Chondrocyte (in vitro differentiated cells): ENCODE measurements at regions not wholly inside any gene's neighbourhood (a gene's known extent, or its start where the extent isn't known, plus 50 kb on each side); places are given as distances from the start of the nearest gene placed in this dataset.

ENCODE experiments used
- DNase-seq: peaks from one replicate; pipeline ENCODE4 v3.0.0; 2021; ENCODE audit warnings: mixed read lengths, low spot score
- H3K27ac Mint-ChIP-seq: one replicate; pipeline ENCODE4 v1.8.0; 2021; ENCODE audit warnings: mild to moderate bottlenecking, moderate library complexity, mixed read lengths; ENCODE audit not compliant: unreplicated experiment
- H3K27me3 Mint-ChIP-seq: 2 replicates; pipeline ENCODE4 v1.8.0; 2021; ENCODE audit warnings: low read depth, mixed read lengths
- H3K36me3 Mint-ChIP-seq: 2 replicates; pipeline ENCODE4 v1.8.0; 2021; ENCODE audit warnings: low read depth, mixed read lengths
- H3K4me1 Mint-ChIP-seq: 2 replicates; pipeline ENCODE4 v1.8.0; 2021; ENCODE audit warnings: low read depth, mild to moderate bottlenecking, mixed read lengths
- H3K4me3 Mint-ChIP-seq: one replicate; pipeline ENCODE4 v1.8.0; 2021; ENCODE audit warnings: mild to moderate bottlenecking, moderate library complexity, mixed read lengths; ENCODE audit not compliant: unreplicated experiment
- H3K9me3 Mint-ChIP-seq: 2 replicates; pipeline ENCODE4 v1.8.0; 2021; ENCODE audit warnings: low read depth, mixed read lengths
- CTCF ChIP-seq: fragments of 200-600 bp; sonication (generic); IDR thresholded peaks from 2 replicates; pipeline ENCODE4 v1.5.0; 2021; ENCODE audit warnings: antibody characterized with exemption, mild to moderate bottlenecking, moderate library complexity

- peaks cover 3% of the 10 kb centered on the region for H3K4me1 Mint-ChIP-seq
- DNase-seq: no peak
Measured at GRCh38 chr12:60345442-60345841, 749.6 kb downstream of the SLC16A7 start.

GRCh38 chr12:60349232-60349978 is 753.6 kb downstream of the SLC16A7 start:
- TF ChIP-seq CTCF: no peak
- peaks cover 3% of the 10 kb centered on the region for H3K4me1 Mint-ChIP-seq
- no peak overlapping the region for H3K27ac Mint-ChIP-seq
- DNase-seq: no peak
- H3K36me3 Mint-ChIP-seq: no peaks in the 10 kb centered on the region
- H3K4me3 Mint-ChIP-seq: no peak overlapping the region
- H3K27me3 Mint-ChIP-seq: peaks cover 10% of the 10 kb centered on the region
- H3K9me3 Mint-ChIP-seq: peaks cover 2% of the 10 kb centered on the region

More at GRCh38 chr12:60345442-60345841, 749.6 kb downstream of the SLC16A7 start:
- Mint-ChIP-seq H3K27me3 (peaks cover 21% of the 10 kb centered on the region), H3K4me3 (no peak overlapping the region), H3K9me3 (no peaks in the 10 kb centered on the region), H3K27ac (no peak overlapping the region), H3K36me3 (no peaks in the 10 kb centered on the region)
- TF ChIP-seq CTCF: no peak

- Mint-ChIP-seq H3K27me3 (no peaks in the 10 kb centered on the region), H3K36me3 (no peaks in the 10 kb centered on the region), H3K4me3 (no peak overlapping the region), H3K9me3 (peaks cover 13% of the 10 kb centered on the region), H3K4me1 (no peaks in the 10 kb centered on the region), H3K27ac (no peak overlapping the region)
- no peak for DNase-seq
- no peak for TF ChIP-seq CTCF
Measured at GRCh38 chr12:60387356-60387755, 791.5 kb downstream of the SLC16A7 start.

- Mint-ChIP-seq H3K27me3 (no peaks in the 10 kb centered on the region), H3K27ac (no peak overlapping the region), H3K36me3 (no peaks in the 10 kb centered on the region), H3K9me3 (peaks cover 2% of the 10 kb centered on the region), H3K4me1 (peaks cover 9% of the 10 kb centered on the region), H3K4me3 (no peak overlapping the region)
- DNase-seq: no peak
- no peak for TF ChIP-seq CTCF
Measured at GRCh38 chr12:60391051-60391450, 795.2 kb downstream of the SLC16A7 start.

- Mint-ChIP-seq H3K27me3 (no peaks in the 10 kb centered on the region), H3K4me3 (no peak overlapping the region), H3K27ac (no peak overlapping the region), H3K36me3 (no peaks in the 10 kb centered on the region), H3K4me1 (peaks cover 9% of the 10 kb centered on the region), H3K9me3 (peaks cover 2% of the 10 kb centered on the region)
- no peak for TF ChIP-seq CTCF
- DNase-seq: peak; percentile 53
Measured at GRCh38 chr12:60391791-60392190, 796.0 kb downstream of the SLC16A7 start.
